ENCODE measurements at regions not wholly inside any gene's neighbourhood (a gene's known extent, or its start where the extent isn't known, plus 50 kb on each side); places are given as distances from the start of the nearest gene placed in this dataset.

GRCh38 chr2:189951791-189952535 is 110.6 kb downstream of the MSTN start:
- TF ChIP-seq CTCF (IDR thresholded peaks at IDR 0.05; ENCODE audit: insufficient read depth, low read length) = no peak
- TF ChIP-seq REST (IDR thresholded peaks at IDR 0.05; ENCODE audit: insufficient replicate concordance, low read depth) = no peak

Measured in HL-60 (cell line).